Esophagus muscularis mucosa (tissue), 3 donors: ENCODE measurements at regions not wholly inside any gene's neighbourhood (a gene's known extent, or its start where the extent isn't known, plus 50 kb on each side); places are given as distances from the start of the nearest gene placed in this dataset.

Experiments used
- CTCF ChIP-seq, 3 experiments: fragments of 200-600 bp in 2 of 3; fragments of 450-650 bp in 1 of 3; sonication (generic) in 2 of 3; IDR thresholded peaks; one replicate each; pipeline ENCODE4 v1.5.1; 2017 to 2019; ENCODE audit warnings: antibody characterized with exemption in 3 of 3, mild to moderate bottlenecking in 2 of 3, moderate library complexity in 1 of 3
- POLR2A ChIP-seq: fragments of 450-650 bp; IDR thresholded peaks from one replicate; pipeline ENCODE4 v1.6.1; 2017; ENCODE audit warnings: antibody characterized with exemption, moderate library complexity, mild to moderate bottlenecking, low read depth

GRCh38 chr18:57895182-57895581, 92.1 kb upstream of the ATP8B1 start:
- TF ChIP-seq CTCF (IDR thresholded peaks at IDR 0.05) = no peak
- no peak for TF ChIP-seq POLR2A
